ENCODE measurements at regions not wholly inside any gene's neighbourhood (a gene's known extent, or its start where the extent isn't known, plus 50 kb on each side); places are given as distances from the start of the nearest gene placed in this dataset.

DNA sequence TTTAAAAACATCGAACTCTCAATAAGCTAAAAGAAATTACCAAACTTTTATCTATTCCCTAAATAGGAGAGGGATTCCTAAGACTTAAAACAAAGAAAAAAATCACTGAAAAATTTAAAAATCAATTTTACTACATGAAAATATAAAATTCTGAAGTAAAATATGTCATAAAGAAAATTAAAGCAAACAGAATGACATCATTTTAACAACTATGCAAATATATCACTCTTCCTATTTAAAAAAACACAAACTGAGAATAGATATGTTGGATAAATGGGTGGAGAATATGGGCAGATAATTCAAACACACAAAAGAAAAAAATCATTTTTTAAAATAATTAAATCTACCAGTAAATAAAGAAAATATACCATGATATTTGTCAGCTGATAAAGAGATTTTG lies 510.0 kb downstream of the BCL11B start:
- no peak for TF ChIP-seq CTCF (conservative IDR thresholded peaks at IDR 0.05)
- no peak overlapping the region for H3K27ac ChIP-seq

DNA sequence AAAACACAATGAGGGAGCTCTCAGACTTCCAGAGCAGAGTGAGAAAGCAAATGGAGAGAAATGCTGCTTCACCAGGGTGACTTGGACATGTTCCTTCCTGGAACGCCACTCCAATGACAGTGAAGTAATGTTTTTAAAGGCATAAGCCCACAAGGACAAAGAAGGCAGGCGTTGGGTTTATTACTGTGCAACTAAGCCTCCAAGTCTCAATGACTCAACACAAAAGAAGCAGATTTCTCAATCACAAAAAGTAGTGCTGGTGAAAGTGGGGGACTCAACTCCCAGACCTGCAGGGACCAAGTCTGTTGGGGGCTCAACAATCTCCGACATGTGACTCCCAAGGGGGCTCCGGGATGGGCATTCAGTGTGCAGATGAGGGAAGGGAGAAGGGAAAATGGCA lies 505.2 kb downstream of the BCL11B start:
- H3K27ac ChIP-seq = no peak overlapping the region
- no peak for TF ChIP-seq CTCF (conservative IDR thresholded peaks at IDR 0.05)

DNA sequence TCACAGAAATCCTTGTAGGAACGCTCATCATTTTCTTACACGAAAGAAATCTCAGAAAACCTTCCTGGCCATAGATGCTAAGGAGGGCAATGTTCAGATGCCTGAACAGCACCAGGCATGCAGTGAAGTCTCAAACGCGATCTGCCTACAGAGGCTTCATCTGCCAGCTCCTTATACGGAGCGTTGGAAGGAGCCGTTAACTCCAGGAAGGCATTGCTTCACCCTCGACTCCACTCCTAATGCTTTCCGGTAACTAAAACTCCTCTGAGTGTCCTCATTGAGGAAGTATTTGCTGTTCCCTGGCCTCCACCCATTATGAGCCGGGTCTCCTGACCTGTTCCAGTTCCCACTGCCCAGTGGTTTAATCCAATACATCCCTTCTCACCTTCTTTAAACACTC lies 502.7 kb downstream of the BCL11B start:
- H3K27ac ChIP-seq = no peak overlapping the region
- no peak for TF ChIP-seq CTCF (conservative IDR thresholded peaks at IDR 0.05)

- TF ChIP-seq CTCF (conservative IDR thresholded peaks at IDR 0.05) = no peak
- H3K27ac ChIP-seq = no peak overlapping the region
Observed at GRCh38 chr14:98770151-98770550, 501.8 kb downstream of the BCL11B start.

DNA sequence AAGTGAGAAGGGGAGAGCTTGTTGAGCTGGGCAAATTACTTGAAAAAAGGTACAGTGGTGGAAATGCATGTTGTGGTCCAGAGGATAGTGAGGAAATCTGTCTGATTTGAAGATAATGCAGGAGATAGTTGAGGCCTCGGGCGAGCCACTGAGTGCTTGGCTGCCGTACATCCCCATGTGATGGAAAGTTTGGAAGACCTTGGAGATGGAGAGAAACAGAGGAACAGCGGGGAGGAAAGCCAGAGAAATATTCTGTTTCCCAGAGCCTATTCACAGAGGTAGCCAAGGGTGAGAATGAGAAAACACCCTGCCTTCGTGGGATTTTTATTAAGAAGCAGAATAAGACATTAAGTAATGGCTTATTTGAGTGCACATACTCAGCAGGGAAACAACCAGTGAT lies 498.2 kb downstream of the BCL11B start:
- no peak for TF ChIP-seq CTCF (conservative IDR thresholded peaks at IDR 0.05)
- no peak overlapping the region for H3K27ac ChIP-seq

DNA sequence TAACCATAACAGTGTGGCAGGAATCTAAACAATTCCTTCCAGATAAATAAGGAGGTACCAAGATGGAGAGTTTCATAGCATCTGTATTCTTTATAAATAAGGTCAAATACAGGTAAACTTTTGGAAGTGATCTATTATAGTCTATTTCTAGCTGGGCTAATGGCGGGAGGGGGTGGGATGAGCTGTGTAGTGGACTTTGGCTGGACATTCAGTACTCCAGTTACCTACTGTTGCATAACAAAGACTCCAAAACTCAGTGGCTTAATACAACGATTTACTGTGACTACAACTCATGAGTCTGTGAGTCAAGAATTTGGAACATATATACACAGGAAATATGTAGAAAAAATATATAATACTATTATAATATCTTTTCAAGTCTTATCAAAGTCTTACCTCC lies 496.1 kb downstream of the BCL11B start:
- no peak overlapping the region for H3K27ac ChIP-seq
- no peak for TF ChIP-seq CTCF (conservative IDR thresholded peaks at IDR 0.05)

GRCh38 chr14:98782062-98782461 lies 489.9 kb downstream of the BCL11B start:
- H3K27ac ChIP-seq = no peak overlapping the region
- TF ChIP-seq CTCF (conservative IDR thresholded peaks at IDR 0.05) = no peak

DNA sequence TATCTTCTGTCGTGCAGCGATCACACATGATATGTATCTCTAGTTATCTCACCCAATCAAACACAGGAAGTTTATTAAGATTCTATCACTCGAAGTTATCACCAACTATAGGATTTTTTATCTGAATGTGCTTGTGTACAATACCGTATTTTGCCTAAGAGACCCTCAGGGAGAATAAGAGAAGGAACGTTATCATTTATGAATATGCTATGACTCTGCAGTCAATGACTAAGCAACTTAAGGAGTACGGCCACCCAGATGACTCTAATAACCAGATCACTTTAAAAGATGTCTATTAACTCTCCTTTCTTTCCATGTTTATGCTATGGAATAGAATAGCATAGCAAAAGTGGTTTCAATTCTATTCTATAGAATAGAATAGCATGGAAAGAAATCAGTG lies 486.4 kb downstream of the BCL11B start:
- no peak overlapping the region for H3K27ac ChIP-seq
- TF ChIP-seq CTCF (conservative IDR thresholded peaks at IDR 0.05) = no peak
